ENCODE measurements at regions not wholly inside any gene's neighbourhood (a gene's known extent, or its start where the extent isn't known, plus 50 kb on each side); places are given as distances from the start of the nearest gene placed in this dataset.

GRCh38 chr5:21244982-21245381 lies 1257.0 kb upstream of the CDH18 start:
- TF ChIP-seq POLR2A (IDR thresholded peaks at IDR 0.05; ENCODE audit: low read length), result no peak
- no peak for TF ChIP-seq GATA1 (IDR thresholded peaks at IDR 0.05; ENCODE audit: low read depth, low read length)
